Progenitor cell of endocrine pancreas (in vitro differentiated cells): ENCODE measurements at regions not wholly inside any gene's neighbourhood (a gene's known extent, or its start where the extent isn't known, plus 50 kb on each side); places are given as distances from the start of the nearest gene placed in this dataset.

Experiments
- DNase-seq: peaks from one replicate; pipeline ENCODE4 v3.0.0; 2021; ENCODE audit warnings: low spot score; ENCODE audit not compliant: unreplicated experiment
- H3K27ac Mint-ChIP-seq: 2 replicates; pipeline ENCODE4 v1.8.0; 2021; ENCODE audit warnings: mild to moderate bottlenecking, moderate library complexity, mixed read lengths
- H3K27me3 Mint-ChIP-seq: 2 replicates; pipeline ENCODE4 v1.8.0; 2021; ENCODE audit warnings: mixed read lengths
- H3K36me3 Mint-ChIP-seq: 2 replicates; pipeline ENCODE4 v1.8.0; 2022; ENCODE audit warnings: mixed read lengths; ENCODE audit not compliant: insufficient read depth
- H3K4me1 Mint-ChIP-seq: 2 replicates; pipeline ENCODE4 v1.8.0; 2021; ENCODE audit warnings: low read depth, mixed read lengths
- H3K4me3 Mint-ChIP-seq: 2 replicates; pipeline ENCODE4 v1.8.0; 2021; ENCODE audit warnings: low read depth, mild to moderate bottlenecking, moderate library complexity, mixed read lengths
- H3K9me3 Mint-ChIP-seq: 2 replicates; pipeline ENCODE4 v1.8.0; 2021; ENCODE audit warnings: low read depth, mixed read lengths
- CTCF ChIP-seq: fragments of 200-600 bp; sonication (generic); IDR thresholded peaks from one replicate; pipeline ENCODE4 v1.5.0; 2021; ENCODE audit warnings: antibody characterized with exemption, mild to moderate bottlenecking; ENCODE audit not compliant: unreplicated experiment

- H3K27me3 Mint-ChIP-seq: peaks cover 8% of the 10 kb centered on the region
- H3K36me3 Mint-ChIP-seq: no peaks in the 10 kb centered on the region
- peaks cover 37% of the 10 kb centered on the region for H3K4me1 Mint-ChIP-seq
- no peaks in the 10 kb centered on the region for H3K9me3 Mint-ChIP-seq
- H3K4me3 Mint-ChIP-seq: peak overlapping the region; percentile 1
- no peak overlapping the region for H3K27ac Mint-ChIP-seq
- DNase-seq: no peak
- TF ChIP-seq CTCF: no peak
Observed at GRCh38 chrX:100194082-100194775, 215.8 kb downstream of the PCDH19 start.
